IMR-90 (cell line): ENCODE measurements at regions not wholly inside any gene's neighbourhood (a gene's known extent, or its start where the extent isn't known, plus 50 kb on each side); places are given as distances from the start of the nearest gene placed in this dataset.

Experiments
- ATAC-seq: fragments of 200-7000 bp; cut with Tn5 transposase; 2 replicates; pipeline ENCODE4 v1.9.1; 2020; ENCODE audit warnings: low read depth, mild to moderate bottlenecking, moderate library complexity
- BruUV-seq: library from RNA; stranded (reverse); fragments of 400-500 nt; replicated peaks from 2 replicates; lab custom pipeline; 2021; lab: Mats Ljungman, UMichigan
- CTCF ChIA-PET: fragments of 300-600 bp; formaldehyde crosslinking; extraction: SDS; loops from one replicate; lab custom pipeline; 2021; ENCODE audit warnings: antibody characterized with exemption; lab: Yijun Ruan, JAX
- POLR2A ChIA-PET: fragments of 300-600 bp; sonication (Branson Sonifier 250); formaldehyde crosslinking; loops from one replicate; lab custom pipeline; 2022; ENCODE audit warnings: antibody characterized with exemption; ENCODE audit not compliant: unreplicated experiment; lab: Charles Lee
- DNase-seq: peaks from one replicate; pipeline ENCODE4 v3.0.0; 2013
- H2AFZ ChIP-seq: replicated peaks from 2 replicates; pipeline ENCODE3; 2013; ENCODE audit warnings: low read length, mild to moderate bottlenecking; ENCODE audit not compliant: poor library complexity
- H2AK5ac ChIP-seq: 2 replicates; pipeline ENCODE4 v1.6.1; 2013; ENCODE audit warnings: low read depth, low read length, inconsistent platforms
- H2AK9ac ChIP-seq: replicated peaks from 2 replicates; pipeline ENCODE3; 2013; ENCODE audit warnings: mild to moderate bottlenecking, low read depth, low read length, moderate library complexity; ENCODE audit not compliant: poor library complexity
- H2BK120ac ChIP-seq: 2 replicates; pipeline ENCODE4 v1.6.1; 2013; ENCODE audit warnings: low read depth, low read length, inconsistent platforms
- H2BK15ac ChIP-seq: 3 replicates; pipeline ENCODE4 v1.6.1; 2013; ENCODE audit warnings: low read depth, low read length, inconsistent platforms
- H2BK20ac ChIP-seq: 2 replicates; pipeline ENCODE4 v1.6.1; 2013; ENCODE audit warnings: low read depth, mild to moderate bottlenecking, inconsistent platforms, low read length, moderate library complexity
- H2BK5ac ChIP-seq: 2 replicates; pipeline ENCODE4 v1.6.1; 2013; ENCODE audit warnings: mild to moderate bottlenecking, low read depth, low read length, inconsistent platforms; ENCODE audit not compliant: poor library complexity, severe bottlenecking
- H3K14ac ChIP-seq: replicated peaks from 2 replicates; pipeline ENCODE4 v1.6.1; 2013; ENCODE audit warnings: low read depth, low read length, inconsistent platforms
- H3K18ac ChIP-seq: 2 replicates; pipeline ENCODE4 v1.6.1; 2013; ENCODE audit warnings: low read depth, low read length, control low read depth
- H3K23ac ChIP-seq: 2 replicates; pipeline ENCODE4 v1.6.1; 2013; ENCODE audit warnings: low read depth, low read length, inconsistent platforms
- H3K27ac ChIP-seq: 2 replicates; pipeline ENCODE4 v1.5.1; 2013; ENCODE audit warnings: mild to moderate bottlenecking, control low read depth, low read length; ENCODE audit not compliant: insufficient read depth
- H3K27me3 ChIP-seq: 2 replicates; pipeline ENCODE4 v1.6.1; 2013; ENCODE audit warnings: low read length; ENCODE audit not compliant: control insufficient read depth, insufficient read depth
- H3K36me3 ChIP-seq: 2 replicates; pipeline ENCODE4 v1.6.1; 2013; ENCODE audit warnings: low read length, mixed read lengths; ENCODE audit not compliant: control insufficient read depth, insufficient read depth
- H3K4ac ChIP-seq: 2 replicates; pipeline ENCODE4 v1.6.1; 2013; ENCODE audit warnings: low read depth, low read length, inconsistent platforms
- H3K4me1 ChIP-seq: 2 replicates; pipeline ENCODE4 v1.6.1; 2013; ENCODE audit warnings: low read length, mixed read lengths; ENCODE audit not compliant: control insufficient read depth, insufficient read depth
- H3K4me2 ChIP-seq: 2 replicates; pipeline ENCODE4 v1.6.1; 2013; ENCODE audit warnings: low read depth, mild to moderate bottlenecking, control low read depth, low read length, moderate library complexity
- H3K4me3 ChIP-seq: 2 replicates; pipeline ENCODE4 v1.5.1; 2013; ENCODE audit warnings: low read depth, mild to moderate bottlenecking, control low read depth, low read length, moderate library complexity; ENCODE audit not compliant: insufficient read depth
- H3K56ac ChIP-seq: 2 replicates; pipeline ENCODE4 v1.6.1; 2013; ENCODE audit warnings: low read length, inconsistent platforms; ENCODE audit not compliant: insufficient read depth; ENCODE audit errors: extremely low read depth
- H3K79me1 ChIP-seq, 2 experiments: 2 replicates each; pipeline ENCODE4 v1.6.1; 2013; ENCODE audit warnings: low read length in 2 of 2, inconsistent platforms in 1 of 2, low read depth in 1 of 2
- H3K9ac ChIP-seq: 2 replicates; pipeline ENCODE4 v1.6.1; 2013; ENCODE audit warnings: low read depth, low read length, control low read depth
- H3K9me1 ChIP-seq: 2 replicates; pipeline ENCODE4 v1.6.1; 2013; ENCODE audit warnings: low read length, inconsistent platforms; ENCODE audit not compliant: insufficient read depth
- H3K9me3 ChIP-seq: 2 replicates; pipeline ENCODE4 v1.6.1; 2013; ENCODE audit warnings: low read length; ENCODE audit not compliant: control insufficient read depth, insufficient read depth
- H4K20me1 ChIP-seq: 2 replicates; pipeline ENCODE4 v1.6.1; 2013; ENCODE audit warnings: low read length, inconsistent platforms; ENCODE audit not compliant: insufficient read depth
- H4K5ac ChIP-seq: 2 replicates; pipeline ENCODE4 v1.6.1; 2013; ENCODE audit warnings: mild to moderate bottlenecking, low read depth, low read length, control low read depth
- H4K8ac ChIP-seq, 2 experiments: 2 replicates each; pipeline ENCODE4 v1.6.1; 2013; ENCODE audit warnings: low read depth in 2 of 2, low read length in 2 of 2, control low read depth in 1 of 2, inconsistent platforms in 1 of 2
- H4K91ac ChIP-seq: 2 replicates; pipeline ENCODE4 v1.6.1; 2013; ENCODE audit warnings: low read depth, low read length, inconsistent platforms; ENCODE audit not compliant: insufficient read depth
- BHLHE40 ChIP-seq: fragments of 150-350 bp; IDR thresholded peaks from 2 replicates; pipeline ENCODE4 v1.6.1; 2016; ENCODE audit warnings: mild to moderate bottlenecking, low read depth, low read length
- CEBPB ChIP-seq: IDR thresholded peaks from 2 replicates; pipeline ENCODE4 v1.6.1; 2012; ENCODE audit warnings: low read depth, low read length, improper control_type of control experiment
- FOS ChIP-seq: fragments of 150-350 bp; IDR thresholded peaks from 2 replicates; pipeline ENCODE4 v1.6.1; 2016; ENCODE audit warnings: low read depth, low read length
- MAFK ChIP-seq: IDR thresholded peaks from 2 replicates; pipeline ENCODE4 v1.6.1; 2012; ENCODE audit warnings: low read depth, low read length, improper control_type of control experiment
- MXI1 ChIP-seq: IDR thresholded peaks from 2 replicates; pipeline ENCODE4 v1.6.1; 2012; ENCODE audit warnings: low read depth, mild to moderate bottlenecking, low read length, moderate library complexity, borderline replicate concordance
- NFE2L2 ChIP-seq: fragments of 150-350 bp; IDR thresholded peaks from 2 replicates; pipeline ENCODE4 v1.6.1; 2016; ENCODE audit warnings: low read depth, mild to moderate bottlenecking, low read length
- POLR2A ChIP-seq: IDR thresholded peaks from 2 replicates; pipeline ENCODE4 v1.6.1; 2012; ENCODE audit warnings: mild to moderate bottlenecking, low read depth, low read length
- RCOR1 ChIP-seq: IDR thresholded peaks from 2 replicates; pipeline ENCODE4 v1.6.1; 2012; ENCODE audit warnings: mild to moderate bottlenecking, low read length, improper control_type of control experiment; ENCODE audit not compliant: insufficient replicate concordance
- RFX5 ChIP-seq: IDR thresholded peaks from 2 replicates; pipeline ENCODE4 v1.8.0; 2012; ENCODE audit warnings: low read depth, mild to moderate bottlenecking, low read length, moderate library complexity
- SMC3 ChIP-seq: fragments of 150-350 bp; IDR thresholded peaks from 2 replicates; pipeline ENCODE4 v1.6.1; 2016; ENCODE audit warnings: low read depth, mild to moderate bottlenecking, antibody characterized with exemption, low read length, moderate library complexity
- dilution Hi-C: fragments of 300-500 bp; cut with HindIII; formaldehyde crosslinking; loops from one replicate; pipeline ENCODE4 v1.14.3; 2018; ENCODE audit warnings: low sequenced_read_pairs; ENCODE audit not compliant: unreplicated experiment
- in situ Hi-C: fragments of 300-500 bp; cut with MboI; formaldehyde crosslinking; loops from 3 replicates; pipeline ENCODE4 v1.14.3; 2019; ENCODE audit warnings: low sequenced_read_pairs, inconsistent platforms, mixed read lengths
- intact Hi-C: fragments of 100-400 bp; cut with micrococcal nuclease; formaldehyde crosslinking; loops from 2 replicates; pipeline ENCODE4 v1.10.0; 2022
- TF ChIP-seq, protein P1 (sequence below): fragments of 150-350 bp; IDR thresholded peaks from 2 replicates; pipeline ENCODE4 v1.6.1; 2017; ENCODE audit warnings: mild to moderate bottlenecking, antibody characterized with exemption, low read length, low read depth
- TF ChIP-seq, protein P2 (sequence below): fragments of 150-350 bp; IDR thresholded peaks from 2 replicates; pipeline ENCODE4 v1.6.1; 2016; ENCODE audit warnings: low read depth, mild to moderate bottlenecking, low read length, moderate library complexity, borderline replicate concordance

- H3K9me1 ChIP-seq = peaks cover under 1% of the 10 kb centered on the region
- POLR2A ChIA-PET = no interaction called here
- H2AFZ ChIP-seq = no peak overlapping the region
- H2BK15ac ChIP-seq = no peak overlapping the region
- no peaks in the 10 kb centered on the region for H3K79me1 ChIP-seq
- no peak overlapping the region for H4K5ac ChIP-seq
- no peak overlapping the region for H3K9ac ChIP-seq
- H3K36me3 ChIP-seq = no peaks in the 10 kb centered on the region
- no peak overlapping the region for H4K8ac ChIP-seq
- no peak overlapping the region for H4K91ac ChIP-seq
- H3K23ac ChIP-seq = no peak overlapping the region
- no TSS peak for BruUV-seq
- H2BK120ac ChIP-seq = no peak overlapping the region
- intact Hi-C loops (no loop called here), dilution Hi-C loops (no loop called here), in situ Hi-C loops (no loop called here)
- no peak overlapping the region for H3K4me3 ChIP-seq
- H3K27me3 ChIP-seq = no peaks in the 10 kb centered on the region
- TF ChIP-seq CEBPB (no peak), RFX5 (no peak), POLR2A (no peak), RCOR1 (no peak), BHLHE40 (no peak), NFE2L2 (no peak), MAFK (no peak), FOS (no peak), SMC3 (no peak), MXI1 (no peak)
- TF ChIP-seq, protein P1, sequence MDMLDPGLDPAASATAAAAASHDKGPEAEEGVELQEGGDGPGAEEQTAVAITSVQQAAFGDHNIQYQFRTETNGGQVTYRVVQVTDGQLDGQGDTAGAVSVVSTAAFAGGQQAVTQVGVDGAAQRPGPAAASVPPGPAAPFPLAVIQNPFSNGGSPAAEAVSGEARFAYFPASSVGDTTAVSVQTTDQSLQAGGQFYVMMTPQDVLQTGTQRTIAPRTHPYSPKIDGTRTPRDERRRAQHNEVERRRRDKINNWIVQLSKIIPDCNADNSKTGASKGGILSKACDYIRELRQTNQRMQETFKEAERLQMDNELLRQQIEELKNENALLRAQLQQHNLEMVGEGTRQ = no peak
- TF ChIP-seq, protein P2, sequence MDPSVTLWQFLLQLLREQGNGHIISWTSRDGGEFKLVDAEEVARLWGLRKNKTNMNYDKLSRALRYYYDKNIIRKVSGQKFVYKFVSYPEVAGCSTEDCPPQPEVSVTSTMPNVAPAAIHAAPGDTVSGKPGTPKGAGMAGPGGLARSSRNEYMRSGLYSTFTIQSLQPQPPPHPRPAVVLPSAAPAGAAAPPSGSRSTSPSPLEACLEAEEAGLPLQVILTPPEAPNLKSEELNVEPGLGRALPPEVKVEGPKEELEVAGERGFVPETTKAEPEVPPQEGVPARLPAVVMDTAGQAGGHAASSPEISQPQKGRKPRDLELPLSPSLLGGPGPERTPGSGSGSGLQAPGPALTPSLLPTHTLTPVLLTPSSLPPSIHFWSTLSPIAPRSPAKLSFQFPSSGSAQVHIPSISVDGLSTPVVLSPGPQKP = no peak
- CTCF ChIA-PET = no interaction called here
- H3K14ac ChIP-seq = no peak overlapping the region
- DNase-seq = no peak
- H3K18ac ChIP-seq = no peak overlapping the region
- H3K4me2 ChIP-seq = no peak overlapping the region
- no peak overlapping the region for H3K56ac ChIP-seq
- ATAC-seq = no peak
- H3K27ac ChIP-seq = no peak overlapping the region
- H2AK9ac ChIP-seq = no peak overlapping the region
- H4K20me1 ChIP-seq = no peaks in the 10 kb centered on the region
- H2AK5ac ChIP-seq = no peak overlapping the region
- no peak overlapping the region for H2BK20ac ChIP-seq
- peaks cover 4% of the 10 kb centered on the region; the same call in 1 of the 2 replicates for H3K4me1 ChIP-seq
- H3K4ac ChIP-seq = no peak overlapping the region
- H2BK5ac ChIP-seq = no peak overlapping the region
- H3K9me3 ChIP-seq = 0 out of 2 replicates have a peak, but pooled peaks cover 3% of the 10 kb centered on the region
Measured at GRCh38 chr4:54157606-54158005, 57.6 kb downstream of the GSX2 start.
